H54 (cell line): ENCODE measurements at regions not wholly inside any gene's neighbourhood (a gene's known extent, or its start where the extent isn't known, plus 50 kb on each side); places are given as distances from the start of the nearest gene placed in this dataset.

Source experiments
- DNase-seq: peaks from one replicate; pipeline ENCODE4 v3.0.0; 2011; ENCODE audit warnings: low spot score, mixed read lengths; ENCODE audit not compliant: insufficient read length
- FAIRE-seq: peaks from 3 replicates; lab custom pipeline; 2011; peaks lifted over from hg19 to GRCh38; lab: Jason Lieb, UNC
- POLR2A ChIP-seq: IDR thresholded peaks from 2 replicates; pipeline ENCODE4 v1.6.1; 2011; ENCODE audit warnings: low read depth, mild to moderate bottlenecking, low read length

DNA sequence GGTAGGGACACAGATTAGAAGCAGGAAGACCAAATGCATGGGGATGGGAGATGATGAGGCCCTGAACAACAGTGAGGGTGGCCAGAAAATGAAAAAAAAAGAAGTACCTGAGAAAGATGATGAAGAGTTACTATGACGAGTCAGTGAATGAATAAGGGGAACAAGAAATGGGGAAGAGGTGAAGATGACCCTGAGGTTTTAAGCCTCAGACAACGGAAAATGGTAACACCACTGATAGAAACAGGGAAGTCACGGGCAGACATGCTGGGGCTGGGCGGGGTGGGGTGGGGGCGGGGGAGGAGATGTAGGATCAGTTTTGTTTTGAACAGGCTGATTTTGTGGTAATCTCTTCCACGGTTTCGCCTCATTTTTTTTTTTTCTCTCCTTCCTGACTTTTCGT is 205.1 kb upstream of the CADM1 start:
- no peak for TF ChIP-seq POLR2A
- no peak for DNase-seq
- FAIRE-seq: no peak

- no peak for TF ChIP-seq POLR2A
- DNase-seq: no peak
- no peak for FAIRE-seq
These were observed 203.1 kb upstream of the CADM1 start for GRCh38 chr11:115707180-115707905.

- DNase-seq: no peak
- FAIRE-seq: no peak
- TF ChIP-seq POLR2A: no peak
These were observed 202.5 kb upstream of the CADM1 start for GRCh38 chr11:115706626-115707135.

GRCh38 chr11:115705200-115705599 is 201.0 kb upstream of the CADM1 start:
- TF ChIP-seq POLR2A: no peak
- no peak for FAIRE-seq
- no peak for DNase-seq

DNA sequence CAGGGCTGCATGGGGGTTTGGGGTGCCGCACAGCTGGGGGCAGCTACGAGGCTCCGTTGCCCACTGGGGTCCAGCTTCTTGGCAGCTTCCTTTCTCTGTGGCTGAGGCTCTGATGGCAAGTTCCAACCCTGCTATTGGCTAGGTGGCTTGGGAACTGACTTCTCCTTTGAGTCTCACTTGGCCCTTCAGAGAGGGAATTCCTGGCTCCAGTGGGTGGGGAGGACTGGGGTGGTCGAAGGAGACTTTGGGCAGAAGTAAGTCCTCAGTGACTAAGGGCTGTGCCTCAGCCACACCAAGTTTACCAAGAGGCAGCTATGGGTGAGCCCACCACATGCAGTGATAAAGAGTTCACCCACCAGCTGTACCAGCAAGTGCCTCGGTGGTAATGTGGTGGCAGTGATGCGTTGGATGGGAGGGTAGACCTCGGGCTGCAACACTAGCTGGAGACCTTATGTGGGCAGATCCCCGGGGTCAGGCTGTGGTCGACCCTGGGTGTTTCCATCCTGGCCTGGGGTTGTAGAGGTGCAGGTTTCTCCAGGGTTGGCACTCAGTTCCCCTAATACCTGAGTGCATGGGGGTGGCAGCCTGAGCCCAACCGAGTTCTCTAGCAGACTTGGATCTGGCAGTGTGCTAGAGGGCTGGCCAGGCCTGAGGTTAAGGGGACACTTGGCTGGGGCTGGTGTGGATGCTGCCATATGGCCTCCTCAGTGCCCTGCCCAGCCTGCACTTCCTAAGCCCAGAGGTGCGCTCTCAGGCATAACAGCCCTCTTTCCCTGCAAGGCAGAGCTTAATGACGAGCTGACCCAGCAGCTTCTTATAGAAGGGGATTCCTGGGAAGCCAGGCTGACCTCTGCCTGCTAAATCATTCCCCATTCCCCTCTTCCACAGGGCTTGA is 197.0 kb upstream of the CADM1 start:
- no peak for DNase-seq
- TF ChIP-seq POLR2A: no peak
- FAIRE-seq: no peak

DNA sequence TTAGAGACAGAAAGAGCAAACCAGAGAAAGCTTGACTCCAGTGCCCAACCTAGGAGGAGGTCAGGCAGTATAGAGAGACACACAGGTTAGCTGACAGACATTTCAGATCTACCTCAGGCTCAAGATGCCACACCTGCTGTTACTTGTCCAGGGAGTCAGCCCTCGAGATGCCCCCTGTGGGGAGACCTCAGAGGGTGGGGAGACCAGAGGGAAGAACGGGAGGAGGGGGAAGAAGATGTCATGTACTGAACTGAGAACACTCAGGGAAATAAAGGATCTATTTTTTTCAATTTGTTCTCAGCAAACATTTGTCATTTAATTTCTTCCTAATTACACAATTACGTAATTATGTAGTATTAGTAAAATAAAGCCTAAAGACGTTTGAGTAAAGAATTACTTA is 196.3 kb upstream of the CADM1 start:
- no peak for TF ChIP-seq POLR2A
- no peak for FAIRE-seq
- DNase-seq: no peak

- TF ChIP-seq POLR2A: no peak
- no peak for DNase-seq
- no peak for FAIRE-seq
These were observed 195.5 kb upstream of the CADM1 start for GRCh38 chr11:115699733-115700132.

GRCh38 chr11:115699326-115699725 is 195.1 kb upstream of the CADM1 start:
- no peak for FAIRE-seq

GRCh38 chr11:115698243-115698642 is 194.0 kb upstream of the CADM1 start:
- TF ChIP-seq POLR2A: no peak

More at GRCh38 chr11:115699326-115699725, 195.1 kb upstream of the CADM1 start:
- DNase-seq: no peak
- TF ChIP-seq POLR2A: no peak

GRCh38 chr11:115696563-115696962 is 192.3 kb upstream of the CADM1 start:
- no peak for TF ChIP-seq POLR2A
- no peak for FAIRE-seq
- no peak for DNase-seq

More at GRCh38 chr11:115698243-115698642, 194.0 kb upstream of the CADM1 start:
- FAIRE-seq (no peak), DNase-seq (no peak)

GRCh38 chr11:115695677-115696364 is 191.6 kb upstream of the CADM1 start:
- DNase-seq (no peak), FAIRE-seq (no peak)
- no peak for TF ChIP-seq POLR2A

- no peak for DNase-seq
- no peak for FAIRE-seq
- no peak for TF ChIP-seq POLR2A
These were observed 188.8 kb upstream of the CADM1 start for GRCh38 chr11:115693002-115693401.

DNA sequence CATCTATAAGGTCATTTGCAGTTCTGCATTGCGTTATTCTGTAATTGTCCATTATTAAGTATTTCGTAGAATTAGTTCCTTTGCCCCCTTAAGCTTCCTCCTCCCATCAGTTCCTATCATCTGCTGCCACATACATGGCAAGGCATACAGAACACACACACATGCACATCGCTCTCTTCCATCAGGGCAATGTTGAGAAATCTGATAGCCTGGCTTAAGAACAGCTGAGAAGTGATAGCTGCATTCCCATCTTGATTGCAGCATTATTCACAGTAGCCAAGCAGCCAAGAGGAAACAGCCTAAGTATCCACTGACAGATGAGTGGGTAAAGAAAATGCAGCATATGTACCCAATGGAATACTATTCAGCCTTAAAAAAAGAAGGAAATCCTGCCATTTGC is 186.8 kb upstream of the CADM1 start:
- FAIRE-seq (no peak), DNase-seq (no peak)
- no peak for TF ChIP-seq POLR2A

- TF ChIP-seq POLR2A: no peak
- no peak for FAIRE-seq
- no peak for DNase-seq
These were observed 183.7 kb upstream of the CADM1 start for GRCh38 chr11:115687934-115688333.

DNA sequence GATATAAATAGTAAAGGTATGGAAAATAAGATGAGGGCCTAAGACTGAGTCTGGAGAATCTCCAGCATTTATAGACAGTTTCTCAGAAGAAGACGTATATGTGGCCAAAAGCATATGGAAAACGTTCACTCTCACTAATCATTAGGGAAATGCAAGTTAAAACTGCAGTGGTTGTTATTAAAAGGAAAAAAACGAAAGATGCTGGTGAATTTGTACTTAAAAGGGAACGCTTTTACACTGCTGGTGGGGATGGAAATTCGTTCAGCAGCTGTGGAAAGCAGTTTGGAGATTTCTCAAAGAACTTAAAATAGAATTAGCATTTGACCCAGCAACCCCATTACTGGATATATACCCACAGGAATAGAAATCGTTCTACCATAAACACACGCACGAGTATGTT is 180.5 kb upstream of the CADM1 start:
- DNase-seq (no peak), FAIRE-seq (no peak)
- TF ChIP-seq POLR2A: no peak
